Erythroblast (primary cell): ENCODE measurements at regions not wholly inside any gene's neighbourhood (a gene's known extent, or its start where the extent isn't known, plus 50 kb on each side); places are given as distances from the start of the nearest gene placed in this dataset.

Experiments used
- GATA1 ChIP-seq: IDR thresholded peaks from 2 replicates; pipeline ENCODE4 v1.6.1; 2011; ENCODE audit warnings: low read depth, mild to moderate bottlenecking, control low read depth, low read length, moderate library complexity
- POLR2A ChIP-seq: IDR thresholded peaks from 2 replicates; pipeline ENCODE4 v1.6.1; 2011; ENCODE audit warnings: mild to moderate bottlenecking, low read length

DNA sequence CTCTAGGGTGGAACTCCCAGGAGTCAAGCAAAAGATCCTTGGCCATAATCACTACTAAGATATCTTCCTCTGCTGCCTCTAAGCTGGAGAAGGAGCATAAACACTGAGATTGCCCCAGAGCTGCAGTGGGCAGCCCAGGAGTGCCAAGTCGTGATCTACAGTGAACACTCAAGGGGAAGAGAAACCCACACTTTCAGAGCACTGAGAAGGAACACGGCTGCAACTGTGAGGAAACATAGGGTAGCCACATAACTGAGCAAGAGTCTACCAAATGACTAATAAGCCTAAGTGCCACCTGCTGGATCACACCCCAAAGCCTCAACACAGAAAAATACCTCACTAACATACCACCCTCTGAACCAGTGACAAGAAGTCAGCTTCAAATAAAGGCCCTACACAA, 79.6 kb upstream of the RAB12 start:
- TF ChIP-seq POLR2A (no peak), GATA1 (no peak)
